ENCODE measurements at regions not wholly inside any gene's neighbourhood (a gene's known extent, or its start where the extent isn't known, plus 50 kb on each side); places are given as distances from the start of the nearest gene placed in this dataset.

- DNase-seq: no peak
- H3K27me3 ChIP-seq (ENCODE audit: control insufficient read depth in 3 of 3, insufficient read depth in 3 of 3, low read length in 2 of 3): no peaks in the 10 kb centered on the region
- no peak overlapping the region for H3K4me3 ChIP-seq
- H3K27ac ChIP-seq (ENCODE audit: low read depth in 1 of 2, low read length in 1 of 2): no peak overlapping the region
- no peaks in the 10 kb centered on the region for H3K36me3 ChIP-seq (ENCODE audit: control insufficient read depth in 4 of 4, insufficient read depth in 4 of 4, low read length in 4 of 4)
- H3K9ac ChIP-seq (ENCODE audit: insufficient read depth in 1 of 2, low read length in 2 of 2): no peak overlapping the region
- H3K4me1 ChIP-seq (ENCODE audit: control insufficient read depth in 5 of 5, insufficient read depth in 5 of 5, low read length in 5 of 5): no peaks in the 10 kb centered on the region
- ATAC-seq (ENCODE audit: insufficient read depth, low FRiP score): no peak
- WGBS, 2 donors: 96 to 99% methylated on average over 2 of the region's 2 CpGs
- H3K9me3 ChIP-seq (ENCODE audit: control insufficient read depth in 4 of 4, insufficient read depth in 3 of 4, low read length in 3 of 4): no peaks in the 10 kb centered on the region
- TF ChIP-seq CTCF (IDR thresholded peaks at IDR 0.05; ENCODE audit: control extremely low read depth, extremely low read depth): no peak
These were observed 114.3 kb downstream of the PPM1A start for GRCh38 chr14:60363275-60363674.

DNA sequence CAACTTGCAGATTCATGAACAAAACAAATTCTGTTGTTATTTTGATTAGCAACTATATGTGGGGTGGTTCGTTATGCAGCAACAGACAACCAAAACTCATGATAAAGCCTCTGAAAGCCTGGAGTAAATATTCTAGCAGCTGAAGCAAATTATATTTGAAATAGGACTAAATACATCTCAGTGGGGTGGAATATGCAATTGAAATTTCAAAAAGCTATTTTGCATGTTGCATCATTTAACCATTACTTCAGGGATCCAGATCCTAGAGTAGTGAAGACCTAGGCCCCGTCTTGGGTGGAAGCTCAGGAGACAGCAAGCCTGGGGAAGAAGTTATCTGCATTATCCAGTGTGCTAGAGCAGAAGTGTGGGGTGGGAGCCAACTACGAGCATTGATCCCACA lies 114.7 kb downstream of the PPM1A start:
- Histone ChIP-seq H3K27ac (ENCODE audit: low read depth in 1 of 2, low read length in 1 of 2) (no peak overlapping the region), H3K9ac (ENCODE audit: insufficient read depth in 1 of 2, low read length in 2 of 2) (no peak overlapping the region), H3K36me3 (ENCODE audit: control insufficient read depth in 4 of 4, insufficient read depth in 4 of 4, low read length in 4 of 4) (no peaks in the 10 kb centered on the region), H3K4me1 (ENCODE audit: control insufficient read depth in 5 of 5, insufficient read depth in 5 of 5, low read length in 5 of 5) (no peaks in the 10 kb centered on the region), H3K4me3 (no peak overlapping the region), H3K9me3 (ENCODE audit: control insufficient read depth in 4 of 4, insufficient read depth in 3 of 4, low read length in 3 of 4) (no peaks in the 10 kb centered on the region), H3K27me3 (ENCODE audit: control insufficient read depth in 3 of 3, insufficient read depth in 3 of 3, low read length in 2 of 3) (no peaks in the 10 kb centered on the region)
- WGBS, 2 donors: 88 to 93% methylated on average over 3 of the region's 3 CpGs
- DNase-seq (no peak), ATAC-seq (ENCODE audit: insufficient read depth, low FRiP score) (no peak)
- TF ChIP-seq CTCF (IDR thresholded peaks at IDR 0.05; ENCODE audit: control extremely low read depth, extremely low read depth): no peak

DNA sequence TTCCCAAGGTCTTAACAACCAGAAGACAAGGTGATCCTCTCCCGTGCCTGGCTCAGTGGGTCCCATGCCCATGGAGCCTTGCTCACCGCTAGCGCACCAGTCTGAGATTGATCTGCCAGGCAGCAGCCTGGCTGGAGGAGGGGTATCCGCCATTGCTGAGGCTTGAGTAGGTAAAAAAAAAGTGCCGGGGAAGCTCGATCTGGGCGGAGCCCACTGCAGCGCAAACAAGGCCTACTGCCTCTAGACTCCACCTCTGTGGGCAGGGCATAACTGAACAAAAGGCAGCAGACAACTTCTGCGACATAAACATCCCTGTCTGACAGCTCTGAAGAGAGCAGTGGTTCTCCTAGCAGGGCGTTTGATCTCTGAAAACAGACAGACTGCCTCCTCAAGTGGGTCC lies 104.0 kb downstream of the C14orf39 start:
- Histone ChIP-seq H3K27me3 (ENCODE audit: control insufficient read depth in 3 of 3, insufficient read depth in 3 of 3, low read length in 2 of 3) (no peaks in the 10 kb centered on the region), H3K9ac (ENCODE audit: insufficient read depth in 1 of 2, low read length in 2 of 2) (no peak overlapping the region), H3K36me3 (ENCODE audit: control insufficient read depth in 4 of 4, insufficient read depth in 4 of 4, low read length in 4 of 4) (no peaks in the 10 kb centered on the region), H3K27ac (ENCODE audit: low read depth in 1 of 2, low read length in 1 of 2) (no peak overlapping the region), H3K4me3 (no peak overlapping the region), H3K4me1 (ENCODE audit: control insufficient read depth in 5 of 5, insufficient read depth in 5 of 5, low read length in 5 of 5) (no peaks in the 10 kb centered on the region), H3K9me3 (ENCODE audit: control insufficient read depth in 4 of 4, insufficient read depth in 3 of 4, low read length in 3 of 4) (peaks cover 0 to 6% (median 0%) of the 10 kb centered on the region in 4 donors)
- no peak for TF ChIP-seq CTCF (IDR thresholded peaks at IDR 0.05; ENCODE audit: control extremely low read depth, extremely low read depth)
- 83 to 92% methylated on average over 10 of the region's 10 CpGs for WGBS, 2 donors
- DNase-seq: no peak
- ATAC-seq (ENCODE audit: insufficient read depth, low FRiP score): no peak

All from lung (tissue), 11 donors.